DOHH2 (cell line): ENCODE measurements at regions not wholly inside any gene's neighbourhood (a gene's known extent, or its start where the extent isn't known, plus 50 kb on each side); places are given as distances from the start of the nearest gene placed in this dataset.

Experiments
- CTCF ChIP-seq: fragments of 200-600 bp; sonication (generic); IDR thresholded peaks from one replicate; pipeline ENCODE4 v1.5.1; 2014; ENCODE audit warnings: antibody characterized with exemption, mild to moderate bottlenecking, low read depth, low read length; ENCODE audit not compliant: poor library complexity, severe bottlenecking
- EZH2phosphoT487 ChIP-seq: fragments of 200-600 bp; sonication (generic); IDR thresholded peaks from 2 replicates; pipeline ENCODE4 v1.6.1; 2017; ENCODE audit warnings: borderline replicate concordance, mild to moderate bottlenecking, antibody characterized with exemption, low read length, moderate library complexity, mixed read lengths

DNA sequence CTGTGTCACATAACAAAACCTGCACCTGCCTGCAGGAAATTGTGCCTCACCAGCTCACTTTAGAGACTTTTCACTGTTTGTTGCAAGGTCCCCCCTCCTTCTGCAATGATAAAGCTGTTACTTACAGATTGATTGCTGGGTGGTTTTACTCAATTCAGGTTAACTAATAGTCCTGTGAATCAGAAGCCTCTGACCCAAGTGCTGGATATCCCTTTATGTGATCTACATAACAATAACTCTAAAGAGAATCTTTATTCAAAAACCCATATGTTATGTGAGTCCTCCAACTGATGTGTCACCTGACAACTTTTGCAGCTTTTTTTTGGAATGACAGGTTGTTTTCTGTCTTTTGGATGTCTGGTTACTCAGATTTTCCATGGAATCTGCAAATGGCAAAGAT, 2323.6 kb upstream of the TENM3 start:
- no peak for TF ChIP-seq CTCF
- no peak for TF ChIP-seq EZH2phosphoT487
